ENCODE measurements at regions not wholly inside any gene's neighbourhood (a gene's known extent, or its start where the extent isn't known, plus 50 kb on each side); places are given as distances from the start of the nearest gene placed in this dataset.

DNA sequence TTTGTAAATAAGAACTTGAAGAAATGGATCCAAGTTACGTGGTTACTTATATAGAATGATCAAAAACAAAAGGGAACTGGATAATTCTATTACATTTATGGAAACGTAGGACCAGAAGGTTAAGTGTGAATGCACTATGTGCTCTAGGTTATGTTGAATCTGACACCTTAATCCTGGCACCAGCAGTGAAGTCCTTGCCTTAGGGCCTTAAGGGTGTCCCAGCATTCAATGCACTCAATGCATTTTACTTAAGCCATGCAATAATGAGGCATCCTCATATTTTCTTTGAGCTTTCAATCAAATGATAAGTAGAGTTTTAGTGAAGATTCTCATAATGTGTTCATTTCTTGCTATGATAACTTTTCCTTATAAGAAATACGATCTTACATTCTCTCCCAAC is 178.3 kb upstream of the AGR3 start:
- no peaks in the 10 kb centered on the region for H3K9me2 ChIP-seq (ENCODE audit: insufficient read depth)
- H3K4me3 ChIP-seq (replicated peaks in 1 of 2; ENCODE audit: low read depth in 1 of 2, low read length in 2 of 2) = no peak overlapping the region
- H3K9ac ChIP-seq (ENCODE audit: low read length) = no peak overlapping the region
- H3K79me2 ChIP-seq (ENCODE audit: insufficient read depth, low read length) = no peaks in the 10 kb centered on the region
- H2AFZ ChIP-seq (ENCODE audit: low read depth, low read length, poor library complexity, severe bottlenecking) = no peak overlapping the region
- no peak for DNase-seq (ENCODE audit: low read depth, low spot score)
- H3K36me3 ChIP-seq (ENCODE audit: control insufficient read depth in 1 of 2, insufficient read depth in 2 of 2, low read length in 2 of 2) = no peaks in the 10 kb centered on the region
- intact Hi-C loops (cut with micrococcal nuclease) = no loop called here
- no peaks in the 10 kb centered on the region for H3K27me3 ChIP-seq (ENCODE audit: insufficient read depth, low read length)
- POLR2A ChIA-PET = no interaction called here
- H3K4me1 ChIP-seq (ENCODE audit: control insufficient read depth in 1 of 2, insufficient read depth in 2 of 2, low read length in 2 of 2) = no peaks in the 10 kb centered on the region
- RAD21 ChIA-PET (ENCODE audit: low non-redundant PET in 1 of 2, low total read pairs in 2 of 2, uncharacterized antibody in 2 of 2, unreplicated experiment in 2 of 2) = no interaction called here
- H3K4me2 ChIP-seq (ENCODE audit: low read length) = no peak overlapping the region
- H3K9me3 ChIP-seq (ENCODE audit: control insufficient read depth in 1 of 2, insufficient read depth in 1 of 2, low read depth in 1 of 2, low read length in 2 of 2) = no peaks in the 10 kb centered on the region
- H4K20me1 ChIP-seq (ENCODE audit: insufficient read depth) = no peaks in the 10 kb centered on the region
- CTCF ChIA-PET = no interaction called here
- TF ChIP-seq, protein P1, sequence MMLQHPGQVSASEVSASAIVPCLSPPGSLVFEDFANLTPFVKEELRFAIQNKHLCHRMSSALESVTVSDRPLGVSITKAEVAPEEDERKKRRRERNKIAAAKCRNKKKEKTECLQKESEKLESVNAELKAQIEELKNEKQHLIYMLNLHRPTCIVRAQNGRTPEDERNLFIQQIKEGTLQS (IDR thresholded peaks at IDR 0.05) = no peak
- TF ChIP-seq JUND (IDR thresholded peaks at IDR 0.05) = no peak
- TF ChIP-seq, protein P2, sequence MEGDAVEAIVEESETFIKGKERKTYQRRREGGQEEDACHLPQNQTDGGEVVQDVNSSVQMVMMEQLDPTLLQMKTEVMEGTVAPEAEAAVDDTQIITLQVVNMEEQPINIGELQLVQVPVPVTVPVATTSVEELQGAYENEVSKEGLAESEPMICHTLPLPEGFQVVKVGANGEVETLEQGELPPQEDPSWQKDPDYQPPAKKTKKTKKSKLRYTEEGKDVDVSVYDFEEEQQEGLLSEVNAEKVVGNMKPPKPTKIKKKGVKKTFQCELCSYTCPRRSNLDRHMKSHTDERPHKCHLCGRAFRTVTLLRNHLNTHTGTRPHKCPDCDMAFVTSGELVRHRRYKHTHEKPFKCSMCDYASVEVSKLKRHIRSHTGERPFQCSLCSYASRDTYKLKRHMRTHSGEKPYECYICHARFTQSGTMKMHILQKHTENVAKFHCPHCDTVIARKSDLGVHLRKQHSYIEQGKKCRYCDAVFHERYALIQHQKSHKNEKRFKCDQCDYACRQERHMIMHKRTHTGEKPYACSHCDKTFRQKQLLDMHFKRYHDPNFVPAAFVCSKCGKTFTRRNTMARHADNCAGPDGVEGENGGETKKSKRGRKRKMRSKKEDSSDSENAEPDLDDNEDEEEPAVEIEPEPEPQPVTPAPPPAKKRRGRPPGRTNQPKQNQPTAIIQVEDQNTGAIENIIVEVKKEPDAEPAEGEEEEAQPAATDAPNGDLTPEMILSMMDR (IDR thresholded peaks at IDR 0.05 in 2 of 3, conservative IDR thresholded peaks at IDR 0.05 in 1 of 3; ENCODE audit: borderline replicate concordance in 1 of 3, insufficient read depth in 1 of 3, low read depth in 2 of 3, low read length in 2 of 3) = no peak
- no peak for TF ChIP-seq RAD21 (IDR thresholded peaks at IDR 0.05; ENCODE audit: low read depth)
- no peak for TF ChIP-seq YY1 (IDR thresholded peaks at IDR 0.05; ENCODE audit: extremely low read depth, insufficient replicate concordance, low read depth, low read length)
- TF ChIP-seq ELF1 (IDR thresholded peaks at IDR 0.05; ENCODE audit: borderline replicate concordance, low read depth) = no peak
- no peak for TF ChIP-seq CBX3 (IDR thresholded peaks at IDR 0.05; ENCODE audit: low read depth)
- TF ChIP-seq EZH2phosphoT487 (IDR thresholded peaks at IDR 0.05; ENCODE audit: borderline replicate concordance) = no peak
- TF ChIP-seq SP1 (IDR thresholded peaks at IDR 0.05; ENCODE audit: low read depth) = no peak
- no peak for ATAC-seq
- H3K27ac ChIP-seq (ENCODE audit: low read depth, low read length) = no peak overlapping the region
- no TSS peak for BruUV-seq (replicated peaks)

DNA sequence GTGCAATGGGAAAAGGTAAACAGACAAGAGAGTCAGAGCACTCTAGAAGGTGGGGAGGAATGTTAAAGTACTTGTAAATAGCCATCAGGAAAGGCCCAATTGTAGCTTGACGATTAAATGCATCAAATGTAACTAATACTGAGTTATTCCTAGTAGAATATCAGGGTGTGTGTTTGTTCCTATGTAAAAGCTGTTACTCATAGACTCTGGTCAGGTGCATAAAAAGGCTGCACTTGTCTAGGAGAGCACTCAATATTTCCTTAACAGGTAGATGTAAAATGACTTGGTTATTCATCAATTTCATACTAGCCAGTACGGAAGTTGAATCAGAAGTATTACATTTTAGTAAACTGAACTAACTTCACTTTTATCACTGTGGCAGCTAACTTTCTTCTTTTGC is 179.7 kb upstream of the AGR3 start:
- CTCF ChIA-PET = no interaction called here
- RAD21 ChIA-PET (ENCODE audit: low non-redundant PET in 1 of 2, low total read pairs in 2 of 2, uncharacterized antibody in 2 of 2, unreplicated experiment in 2 of 2) = no interaction called here
- Histone ChIP-seq H3K9ac (ENCODE audit: low read length) (no peak overlapping the region), H3K27me3 (ENCODE audit: insufficient read depth, low read length) (no peaks in the 10 kb centered on the region), H4K20me1 (ENCODE audit: insufficient read depth) (no peaks in the 10 kb centered on the region), H3K4me2 (ENCODE audit: low read length) (no peak overlapping the region), H3K9me3 (ENCODE audit: control insufficient read depth in 1 of 2, insufficient read depth in 1 of 2, low read depth in 1 of 2, low read length in 2 of 2) (no peaks in the 10 kb centered on the region), H3K4me1 (ENCODE audit: control insufficient read depth in 1 of 2, insufficient read depth in 2 of 2, low read length in 2 of 2) (no peaks in the 10 kb centered on the region), H3K9me2 (ENCODE audit: insufficient read depth) (no peaks in the 10 kb centered on the region), H3K36me3 (ENCODE audit: control insufficient read depth in 1 of 2, insufficient read depth in 2 of 2, low read length in 2 of 2) (no peaks in the 10 kb centered on the region), H3K79me2 (ENCODE audit: insufficient read depth, low read length) (no peaks in the 10 kb centered on the region), H3K27ac (ENCODE audit: low read depth, low read length) (no peak overlapping the region), H2AFZ (ENCODE audit: low read depth, low read length, poor library complexity, severe bottlenecking) (no peak overlapping the region), H3K4me3 (replicated peaks in 1 of 2; ENCODE audit: low read depth in 1 of 2, low read length in 2 of 2) (no peak overlapping the region)
- ATAC-seq (no peak), DNase-seq (ENCODE audit: low read depth, low spot score) (no peak)
- BruUV-seq (replicated peaks) = no TSS peak
- intact Hi-C loops (cut with micrococcal nuclease) = no loop called here
- POLR2A ChIA-PET = no interaction called here
- TF ChIP-seq SIN3A (IDR thresholded peaks at IDR 0.05; ENCODE audit: low read depth) = no peak
- TF ChIP-seq ELF1 (IDR thresholded peaks at IDR 0.05; ENCODE audit: borderline replicate concordance, low read depth) = no peak
- no peak for TF ChIP-seq ZFX (IDR thresholded peaks at IDR 0.05)
- TF ChIP-seq CEBPB (IDR thresholded peaks at IDR 0.05; ENCODE audit: low read depth) = no peak
- no peak for TF ChIP-seq ZNF274 (IDR thresholded peaks at IDR 0.05; ENCODE audit: low read depth, low read length)
- TF ChIP-seq, protein P1 (IDR thresholded peaks at IDR 0.05) = no peak
- TF ChIP-seq EZH2phosphoT487 (IDR thresholded peaks at IDR 0.05; ENCODE audit: borderline replicate concordance) = no peak
- TF ChIP-seq JUND (IDR thresholded peaks at IDR 0.05) = no peak
- no peak for TF ChIP-seq SP1 (IDR thresholded peaks at IDR 0.05; ENCODE audit: low read depth)
- no peak for TF ChIP-seq POLR2A (IDR thresholded peaks at IDR 0.05; ENCODE audit: borderline replicate concordance, extremely low read depth, insufficient read depth, insufficient read length)
- TF ChIP-seq EZH2 (IDR thresholded peaks at IDR 0.05) = no peak
- TF ChIP-seq POLR2AphosphoS5 (IDR thresholded peaks at IDR 0.05; ENCODE audit: low read depth, low read length) = no peak
- TF ChIP-seq EGR1 (IDR thresholded peaks at IDR 0.05; ENCODE audit: low read depth) = no peak
- TF ChIP-seq TCF7L2 (IDR thresholded peaks at IDR 0.05; ENCODE audit: borderline replicate concordance, extremely low read depth, insufficient read depth, insufficient read length) = no peak

Data from HCT116 (cell line).